ENCODE measurements at regions not wholly inside any gene's neighbourhood (a gene's known extent, or its start where the extent isn't known, plus 50 kb on each side); places are given as distances from the start of the nearest gene placed in this dataset.

DNA sequence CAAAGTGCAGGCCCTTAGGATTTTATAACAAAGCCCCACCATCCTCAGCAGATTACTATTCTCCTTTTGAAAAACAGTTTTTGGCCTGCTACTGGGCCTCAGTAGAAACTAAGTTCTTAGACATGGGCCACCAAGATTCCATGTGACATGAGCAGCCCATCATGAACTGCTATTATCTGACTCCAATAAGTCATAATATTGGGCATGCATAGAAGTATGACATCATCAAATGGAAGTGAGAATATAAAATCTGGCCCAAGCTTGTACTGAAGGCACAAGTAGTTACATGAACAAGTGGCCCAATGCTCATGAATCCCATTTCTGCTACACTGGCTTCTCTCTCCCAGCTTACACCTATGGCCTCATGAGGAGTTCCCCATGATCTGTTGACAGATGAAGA, 404.8 kb downstream of the EPHA5 start:
- TF ChIP-seq CTCF (IDR thresholded peaks at IDR 0.05; ENCODE audit: insufficient read depth, low read length): no peak
- TF ChIP-seq REST (IDR thresholded peaks at IDR 0.05; ENCODE audit: insufficient replicate concordance, low read depth): no peak
- no peak for TF ChIP-seq POLR2AphosphoS5 (IDR thresholded peaks at IDR 0.05; ENCODE audit: low read depth)
